ENCODE measurements at regions not wholly inside any gene's neighbourhood (a gene's known extent, or its start where the extent isn't known, plus 50 kb on each side); places are given as distances from the start of the nearest gene placed in this dataset.

DNA sequence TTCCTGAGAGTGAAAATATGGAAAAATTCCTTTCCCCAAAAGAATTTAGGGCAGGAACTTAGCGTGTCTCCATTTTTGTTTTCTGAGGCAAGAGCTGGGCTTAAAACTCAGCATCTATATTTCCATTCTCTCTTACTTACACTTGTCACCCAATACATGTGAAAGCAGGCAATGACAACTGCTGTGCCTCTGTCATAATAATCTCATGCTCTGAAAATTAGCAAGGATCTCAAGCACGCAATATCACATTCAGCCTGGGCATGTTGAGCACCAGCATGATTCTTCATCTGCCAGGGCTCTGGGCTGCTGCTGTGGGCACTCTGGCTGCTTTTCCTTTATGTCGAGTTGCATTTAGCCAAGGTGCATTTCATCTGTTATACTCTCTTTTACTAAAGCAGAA is 255.5 kb downstream of the SNX10 start:
- Histone ChIP-seq H3K4me1 (ENCODE audit: control insufficient read depth, extremely low read depth, insufficient read depth, low read length) (no peaks in the 10 kb centered on the region), H3K9ac (ENCODE audit: insufficient read depth, low read length) (no peak overlapping the region), H3K27me3 (ENCODE audit: control insufficient read depth, insufficient read depth, low read length) (no peaks in the 10 kb centered on the region), H4K20me1 (ENCODE audit: control insufficient read depth, extremely low read depth, insufficient read depth, low read length) (no peaks in the 10 kb centered on the region), H2AFZ (ENCODE audit: low read length) (no peak overlapping the region), H3K36me3 (ENCODE audit: control insufficient read depth, insufficient read depth, low read length) (no peaks in the 10 kb centered on the region), H3K4me3 (replicated peaks in 1 of 4; ENCODE audit: control extremely low read depth in 1 of 4, insufficient read depth in 1 of 4, low read depth in 3 of 4, low read length in 4 of 4) (no peak overlapping the region), H3K4me2 (ENCODE audit: extremely low read depth, insufficient read depth, low read length) (no peak overlapping the region), H3K27ac (ENCODE audit: insufficient read depth, low read length) (no peak overlapping the region), H3K9me3 (ENCODE audit: control insufficient read depth, insufficient read depth, low read depth, low read length) (no peaks in the 10 kb centered on the region), H3K79me2 (ENCODE audit: control insufficient read depth, insufficient read depth, low read length) (no peaks in the 10 kb centered on the region)
- TF ChIP-seq EZH2 (IDR thresholded peaks at IDR 0.05; ENCODE audit: low read length, missing control alignments) = no peak
- TF ChIP-seq, protein P1, sequence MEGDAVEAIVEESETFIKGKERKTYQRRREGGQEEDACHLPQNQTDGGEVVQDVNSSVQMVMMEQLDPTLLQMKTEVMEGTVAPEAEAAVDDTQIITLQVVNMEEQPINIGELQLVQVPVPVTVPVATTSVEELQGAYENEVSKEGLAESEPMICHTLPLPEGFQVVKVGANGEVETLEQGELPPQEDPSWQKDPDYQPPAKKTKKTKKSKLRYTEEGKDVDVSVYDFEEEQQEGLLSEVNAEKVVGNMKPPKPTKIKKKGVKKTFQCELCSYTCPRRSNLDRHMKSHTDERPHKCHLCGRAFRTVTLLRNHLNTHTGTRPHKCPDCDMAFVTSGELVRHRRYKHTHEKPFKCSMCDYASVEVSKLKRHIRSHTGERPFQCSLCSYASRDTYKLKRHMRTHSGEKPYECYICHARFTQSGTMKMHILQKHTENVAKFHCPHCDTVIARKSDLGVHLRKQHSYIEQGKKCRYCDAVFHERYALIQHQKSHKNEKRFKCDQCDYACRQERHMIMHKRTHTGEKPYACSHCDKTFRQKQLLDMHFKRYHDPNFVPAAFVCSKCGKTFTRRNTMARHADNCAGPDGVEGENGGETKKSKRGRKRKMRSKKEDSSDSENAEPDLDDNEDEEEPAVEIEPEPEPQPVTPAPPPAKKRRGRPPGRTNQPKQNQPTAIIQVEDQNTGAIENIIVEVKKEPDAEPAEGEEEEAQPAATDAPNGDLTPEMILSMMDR (conservative IDR thresholded peaks at IDR 0.05 in 1 of 2, IDR thresholded peaks at IDR 0.05 in 1 of 2; ENCODE audit: low read depth in 1 of 2, low read length in 2 of 2) = no peak
- no peak for DNase-seq (ENCODE audit: low read depth in 2 of 2)

DNA sequence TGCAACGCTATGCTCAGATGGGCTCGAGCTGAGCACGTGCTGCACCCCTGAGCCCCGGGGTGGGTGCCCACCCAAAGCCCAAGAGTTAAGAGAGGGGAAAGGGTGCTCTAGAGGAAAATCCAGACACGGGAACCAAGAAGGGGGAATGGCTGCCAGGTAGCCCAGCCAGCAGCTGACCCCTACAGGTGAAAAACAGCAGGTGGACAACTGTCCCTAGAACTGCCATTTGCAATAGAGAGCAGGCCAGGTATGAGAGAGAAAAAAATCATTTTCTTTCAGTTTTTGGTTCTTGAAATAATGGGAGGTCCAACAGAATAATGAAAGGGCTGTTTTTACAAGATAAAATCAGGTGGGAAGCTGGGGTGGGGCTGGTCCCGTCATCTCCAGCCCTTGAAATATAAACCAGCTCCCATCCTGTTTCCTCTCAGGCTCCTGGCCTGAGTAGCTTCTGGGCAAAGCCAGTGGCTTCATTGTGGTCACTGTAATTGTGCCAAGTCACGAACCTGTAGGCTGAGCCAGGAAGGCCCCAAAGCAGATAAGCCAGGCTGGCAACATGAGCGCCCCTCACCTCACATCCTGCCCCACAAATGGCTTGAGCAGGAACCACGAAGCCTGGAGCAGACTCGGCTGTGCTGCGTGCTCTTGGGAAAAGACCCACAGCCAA is 257.8 kb downstream of the SNX10 start:
- Histone ChIP-seq H3K79me2 (ENCODE audit: control insufficient read depth, insufficient read depth, low read length) (no peaks in the 10 kb centered on the region), H3K27ac (ENCODE audit: insufficient read depth, low read length) (no peak overlapping the region), H3K9ac (ENCODE audit: insufficient read depth, low read length) (no peak overlapping the region), H2AFZ (ENCODE audit: low read length) (no peak overlapping the region), H3K4me2 (ENCODE audit: extremely low read depth, insufficient read depth, low read length) (no peak overlapping the region), H3K4me1 (ENCODE audit: control insufficient read depth, extremely low read depth, insufficient read depth, low read length) (no peaks in the 10 kb centered on the region), H3K4me3 (replicated peaks in 1 of 4; ENCODE audit: control extremely low read depth in 1 of 4, insufficient read depth in 1 of 4, low read depth in 3 of 4, low read length in 4 of 4) (no peak overlapping the region), H4K20me1 (ENCODE audit: control insufficient read depth, extremely low read depth, insufficient read depth, low read length) (no peaks in the 10 kb centered on the region), H3K9me3 (ENCODE audit: control insufficient read depth, insufficient read depth, low read depth, low read length) (no peaks in the 10 kb centered on the region), H3K27me3 (ENCODE audit: control insufficient read depth, insufficient read depth, low read length) (no peaks in the 10 kb centered on the region), H3K36me3 (ENCODE audit: control insufficient read depth, insufficient read depth, low read length) (no peaks in the 10 kb centered on the region)
- no peak for DNase-seq (ENCODE audit: low read depth in 2 of 2)
- TF ChIP-seq, protein P1 (conservative IDR thresholded peaks at IDR 0.05 in 1 of 2, IDR thresholded peaks at IDR 0.05 in 1 of 2; ENCODE audit: low read depth in 1 of 2, low read length in 2 of 2) = no peak
- no peak for TF ChIP-seq EZH2 (IDR thresholded peaks at IDR 0.05; ENCODE audit: low read length, missing control alignments)

DNA sequence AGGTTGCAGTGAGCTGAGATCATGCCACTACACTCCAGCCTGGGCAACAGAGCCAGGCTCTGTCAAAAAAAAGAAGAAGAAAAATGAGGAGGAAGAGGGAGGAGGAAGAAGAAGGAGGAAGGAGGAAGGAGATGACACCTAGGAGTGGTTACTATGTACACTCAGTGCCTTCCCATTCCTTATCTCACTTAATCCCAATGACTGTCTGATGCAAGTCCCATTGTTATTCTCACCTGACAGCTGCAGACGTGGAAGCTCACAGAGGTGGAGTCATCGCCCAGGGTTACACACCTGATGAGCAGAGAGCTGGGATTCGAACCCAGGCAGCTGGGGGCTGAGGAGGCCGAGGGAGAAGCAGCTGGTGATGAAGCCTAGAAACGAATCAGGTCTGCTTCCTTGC is 258.8 kb downstream of the SNX10 start:
- TF ChIP-seq EZH2 (IDR thresholded peaks at IDR 0.05; ENCODE audit: low read length, missing control alignments) = no peak
- TF ChIP-seq, protein P1 (conservative IDR thresholded peaks at IDR 0.05 in 1 of 2, IDR thresholded peaks at IDR 0.05 in 1 of 2; ENCODE audit: low read depth in 1 of 2, low read length in 2 of 2) = no peak

More for the DNA sequence above, 258.8 kb downstream of the SNX10 start:
- H3K9ac ChIP-seq (ENCODE audit: insufficient read depth, low read length) = no peak overlapping the region
- no peaks in the 10 kb centered on the region for H3K4me1 ChIP-seq (ENCODE audit: control insufficient read depth, extremely low read depth, insufficient read depth, low read length)
- DNase-seq (ENCODE audit: low read depth in 2 of 2) = no peak
- no peaks in the 10 kb centered on the region for H3K9me3 ChIP-seq (ENCODE audit: control insufficient read depth, insufficient read depth, low read depth, low read length)
- no peak overlapping the region for H3K4me2 ChIP-seq (ENCODE audit: extremely low read depth, insufficient read depth, low read length)
- H3K4me3 ChIP-seq (replicated peaks in 1 of 4; ENCODE audit: control extremely low read depth in 1 of 4, insufficient read depth in 1 of 4, low read depth in 3 of 4, low read length in 4 of 4) = no peak overlapping the region
- H3K27me3 ChIP-seq (ENCODE audit: control insufficient read depth, insufficient read depth, low read length) = no peaks in the 10 kb centered on the region
- H3K79me2 ChIP-seq (ENCODE audit: control insufficient read depth, insufficient read depth, low read length) = no peaks in the 10 kb centered on the region
- no peak overlapping the region for H3K27ac ChIP-seq (ENCODE audit: insufficient read depth, low read length)
- H3K36me3 ChIP-seq (ENCODE audit: control insufficient read depth, insufficient read depth, low read length) = no peaks in the 10 kb centered on the region
- no peaks in the 10 kb centered on the region for H4K20me1 ChIP-seq (ENCODE audit: control insufficient read depth, extremely low read depth, insufficient read depth, low read length)
- H2AFZ ChIP-seq (ENCODE audit: low read length) = no peak overlapping the region
